ENCODE measurements at regions not wholly inside any gene's neighbourhood (a gene's known extent, or its start where the extent isn't known, plus 50 kb on each side); places are given as distances from the start of the nearest gene placed in this dataset.

DNA sequence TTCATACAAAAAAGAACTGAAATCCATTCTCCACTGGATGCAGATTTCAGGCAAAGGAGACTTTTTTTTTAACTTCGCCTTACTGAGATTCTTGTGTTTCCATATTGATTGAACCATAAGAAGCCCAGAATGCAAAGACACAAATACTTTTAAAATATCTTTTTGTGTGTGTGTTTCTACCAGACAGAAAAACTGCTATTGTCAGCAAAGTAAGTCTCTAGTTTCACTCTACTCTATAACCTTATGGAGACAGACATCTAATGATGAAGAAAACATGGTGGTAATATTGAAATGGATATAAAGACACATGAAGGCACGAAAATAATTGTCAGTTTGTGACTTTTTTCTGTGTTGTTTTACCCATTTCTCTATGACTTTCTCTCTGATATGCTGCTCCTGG lies 260.3 kb upstream of the RORB start:
- TF ChIP-seq, protein P1, sequence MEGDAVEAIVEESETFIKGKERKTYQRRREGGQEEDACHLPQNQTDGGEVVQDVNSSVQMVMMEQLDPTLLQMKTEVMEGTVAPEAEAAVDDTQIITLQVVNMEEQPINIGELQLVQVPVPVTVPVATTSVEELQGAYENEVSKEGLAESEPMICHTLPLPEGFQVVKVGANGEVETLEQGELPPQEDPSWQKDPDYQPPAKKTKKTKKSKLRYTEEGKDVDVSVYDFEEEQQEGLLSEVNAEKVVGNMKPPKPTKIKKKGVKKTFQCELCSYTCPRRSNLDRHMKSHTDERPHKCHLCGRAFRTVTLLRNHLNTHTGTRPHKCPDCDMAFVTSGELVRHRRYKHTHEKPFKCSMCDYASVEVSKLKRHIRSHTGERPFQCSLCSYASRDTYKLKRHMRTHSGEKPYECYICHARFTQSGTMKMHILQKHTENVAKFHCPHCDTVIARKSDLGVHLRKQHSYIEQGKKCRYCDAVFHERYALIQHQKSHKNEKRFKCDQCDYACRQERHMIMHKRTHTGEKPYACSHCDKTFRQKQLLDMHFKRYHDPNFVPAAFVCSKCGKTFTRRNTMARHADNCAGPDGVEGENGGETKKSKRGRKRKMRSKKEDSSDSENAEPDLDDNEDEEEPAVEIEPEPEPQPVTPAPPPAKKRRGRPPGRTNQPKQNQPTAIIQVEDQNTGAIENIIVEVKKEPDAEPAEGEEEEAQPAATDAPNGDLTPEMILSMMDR (IDR thresholded peaks at IDR 0.05; ENCODE audit: unreplicated experiment), result no peak
- no peak overlapping the region for H3K4me3 Mint-ChIP-seq
- H3K27ac Mint-ChIP-seq, result no peak overlapping the region
- H3K27me3 Mint-ChIP-seq (ENCODE audit: low read depth), result no peaks in the 10 kb centered on the region
- H3K36me3 Mint-ChIP-seq, result no peaks in the 10 kb centered on the region
- no peaks in the 10 kb centered on the region for H3K4me1 Mint-ChIP-seq
- peaks cover 20% of the 10 kb centered on the region for H3K9me3 Mint-ChIP-seq
- no peak for DNase-seq (ENCODE audit: low spot score in 2 of 2, unreplicated experiment in 2 of 2)

DNA sequence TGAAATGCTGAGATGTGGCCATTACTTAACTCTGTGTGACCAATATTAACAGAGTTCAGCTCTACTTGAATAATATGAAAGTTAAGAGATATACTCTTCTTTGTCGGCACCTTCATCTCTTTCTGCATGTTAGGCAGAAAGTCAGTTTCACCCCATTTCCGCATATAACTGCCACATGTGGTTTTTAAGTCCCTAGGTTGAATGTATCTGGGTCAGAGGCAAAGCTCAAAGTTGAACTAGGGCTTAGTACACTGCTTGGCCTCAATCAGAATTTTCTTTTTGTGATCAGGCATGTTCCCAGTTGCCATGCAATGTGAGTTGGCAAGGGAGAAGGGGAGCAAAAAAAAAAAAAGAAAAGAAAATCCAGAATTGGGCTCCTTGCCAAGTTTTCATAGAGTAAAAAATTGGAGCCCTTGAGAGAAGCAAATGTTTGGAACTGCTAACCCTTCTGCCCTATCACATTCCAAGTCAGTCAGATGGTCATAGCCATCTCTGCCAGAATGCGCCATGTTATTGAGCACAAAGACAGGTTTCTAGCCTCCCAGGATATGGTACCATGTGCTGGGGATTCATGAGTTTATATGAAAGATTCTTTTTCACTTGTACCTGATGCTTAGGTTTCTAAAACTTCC lies 251.2 kb upstream of the RORB start:
- Mint-ChIP-seq H3K36me3 (no peaks in the 10 kb centered on the region), H3K4me1 (no peaks in the 10 kb centered on the region), H3K27me3 (ENCODE audit: low read depth) (no peaks in the 10 kb centered on the region), H3K9me3 (peaks cover 39% of the 10 kb centered on the region), H3K4me3 (no peak overlapping the region), H3K27ac (no peak overlapping the region)
- DNase-seq (ENCODE audit: low spot score in 2 of 2, unreplicated experiment in 2 of 2), result no peak
- TF ChIP-seq, protein P1 (IDR thresholded peaks at IDR 0.05; ENCODE audit: unreplicated experiment), result no peak

DNA sequence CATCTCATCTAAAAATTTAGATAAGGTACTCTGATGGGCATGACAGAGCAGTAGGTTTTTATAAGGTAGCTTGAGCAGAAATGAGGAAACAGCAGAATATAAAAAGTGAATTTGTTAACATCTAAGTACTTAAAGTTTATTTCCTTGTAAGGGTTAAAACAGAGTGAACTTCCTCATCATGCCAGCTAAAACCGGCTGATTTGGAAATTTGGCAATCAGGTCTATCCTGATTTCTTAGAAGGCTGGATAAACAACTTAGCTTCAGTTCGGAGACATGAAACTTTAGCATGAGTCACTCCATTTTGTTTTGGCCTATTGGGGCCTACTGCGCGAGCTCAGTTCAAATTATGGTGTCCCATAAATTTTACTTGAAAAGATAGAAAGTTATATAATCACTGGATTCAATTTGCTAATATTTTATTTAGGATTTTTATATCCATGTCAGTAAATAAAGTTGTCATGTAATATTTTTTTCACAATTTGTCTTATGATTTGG lies 241.6 kb upstream of the RORB start:
- Mint-ChIP-seq H3K27ac (no peak overlapping the region), H3K4me3 (no peak overlapping the region), H3K9me3 (no peaks in the 10 kb centered on the region), H3K36me3 (no peaks in the 10 kb centered on the region), H3K4me1 (no peaks in the 10 kb centered on the region), H3K27me3 (ENCODE audit: low read depth) (no peaks in the 10 kb centered on the region)
- TF ChIP-seq, protein P1 (IDR thresholded peaks at IDR 0.05; ENCODE audit: unreplicated experiment), result no peak
- DNase-seq (ENCODE audit: low spot score in 2 of 2, unreplicated experiment in 2 of 2), result no peak

DNA sequence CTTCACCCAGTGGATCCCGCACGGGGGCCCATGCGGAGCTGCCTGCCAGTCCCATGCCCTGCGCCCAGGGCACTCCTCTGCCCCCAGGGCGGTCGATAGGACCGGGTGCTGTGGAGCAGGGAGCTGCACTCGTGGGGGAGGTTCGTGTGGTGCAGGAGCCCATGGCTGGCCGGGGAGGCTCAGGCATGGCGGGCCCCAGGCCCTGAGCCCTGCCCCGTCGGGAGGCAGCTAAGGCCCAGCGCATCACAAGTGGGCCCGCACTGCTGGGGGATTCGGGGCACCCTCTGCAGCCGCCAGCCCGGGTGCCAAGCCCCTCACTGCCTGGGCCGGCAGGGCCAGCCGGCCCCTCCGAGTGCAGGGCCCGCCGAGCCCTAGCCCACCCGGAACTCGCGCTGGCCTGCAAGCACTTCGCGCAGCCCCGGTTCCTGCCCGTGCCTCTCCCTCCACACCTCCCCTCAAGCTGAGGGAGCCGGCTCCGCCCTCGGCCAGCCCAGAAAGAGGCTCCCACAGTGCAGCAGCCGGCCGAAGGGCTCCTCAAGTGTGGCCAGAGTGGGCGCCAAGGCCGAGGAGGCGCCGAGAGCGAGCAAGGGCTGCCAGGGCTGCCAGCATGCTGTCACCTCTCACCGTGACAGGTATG lies 221.1 kb upstream of the RORB start:
- no peaks in the 10 kb centered on the region for H3K9me3 Mint-ChIP-seq
- H3K27me3 Mint-ChIP-seq (ENCODE audit: low read depth), result peaks cover 6% of the 10 kb centered on the region
- H3K27ac Mint-ChIP-seq, result no peak overlapping the region
- TF ChIP-seq, protein P1 (IDR thresholded peaks at IDR 0.05; ENCODE audit: unreplicated experiment), result no peak
- H3K36me3 Mint-ChIP-seq, result no peaks in the 10 kb centered on the region
- no peak overlapping the region for H3K4me3 Mint-ChIP-seq
- DNase-seq (ENCODE audit: low spot score in 2 of 2, unreplicated experiment in 2 of 2), result no peak
- peaks cover 2% of the 10 kb centered on the region for H3K4me1 Mint-ChIP-seq

DNA sequence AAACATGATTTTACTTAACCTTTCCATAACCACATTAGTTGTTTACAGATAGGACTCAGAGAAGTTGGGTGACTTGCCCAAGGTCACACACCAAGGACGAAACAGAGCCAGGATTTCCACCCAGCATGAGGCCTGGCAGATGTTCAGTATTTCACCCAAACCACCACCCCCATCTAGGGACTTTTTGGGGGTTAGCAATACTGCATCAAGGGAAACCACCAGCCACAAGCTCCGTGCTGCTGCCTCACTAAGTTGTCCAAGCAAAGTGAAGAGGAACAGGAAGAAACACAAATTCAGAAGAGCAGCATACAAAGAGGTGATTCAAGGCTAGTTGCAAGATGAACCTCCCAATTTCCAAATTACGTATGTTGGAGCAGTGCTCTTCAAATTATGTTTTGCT lies 219.6 kb upstream of the RORB start:
- Mint-ChIP-seq H3K27ac (no peak overlapping the region), H3K27me3 (ENCODE audit: low read depth) (peaks cover 1% of the 10 kb centered on the region), H3K9me3 (no peaks in the 10 kb centered on the region), H3K36me3 (no peaks in the 10 kb centered on the region), H3K4me1 (peaks cover 2% of the 10 kb centered on the region), H3K4me3 (no peak overlapping the region)
- TF ChIP-seq, protein P1 (IDR thresholded peaks at IDR 0.05; ENCODE audit: unreplicated experiment), result no peak
- no peak for DNase-seq (ENCODE audit: low spot score in 2 of 2, unreplicated experiment in 2 of 2)
